Mesodermal cell (in vitro differentiated cells): ENCODE measurements at regions not wholly inside any gene's neighbourhood (a gene's known extent, or its start where the extent isn't known, plus 50 kb on each side); places are given as distances from the start of the nearest gene placed in this dataset.
"Not testable (repeated sequence)": the region's sequence is repeated elsewhere in the genome, so short reads cannot be mapped to it uniquely, and the experiment has no call there.

Experiments
- H3K27ac ChIP-seq: 2 replicates; pipeline ENCODE4 v1.7.0; 2013; ENCODE audit warnings: mild to moderate bottlenecking, low read depth, low read length, moderate library complexity; ENCODE audit not compliant: severe bottlenecking
- H3K36me3 ChIP-seq: 2 replicates; pipeline ENCODE4 v1.7.1; 2013; ENCODE audit warnings: mild to moderate bottlenecking, low read length, moderate library complexity; ENCODE audit not compliant: control insufficient read depth, insufficient read depth
- H3K4me1 ChIP-seq: one replicate; pipeline ENCODE4 v1.7.1; 2013; ENCODE audit warnings: mild to moderate bottlenecking, low read length; ENCODE audit not compliant: insufficient read depth, control insufficient read depth, poor library complexity, severe bottlenecking
- H3K4me3 ChIP-seq: 2 replicates; pipeline ENCODE4 v1.7.0; 2013; ENCODE audit warnings: low read length, control low read depth, mild to moderate bottlenecking; ENCODE audit not compliant: insufficient read depth, poor library complexity, severe bottlenecking; ENCODE audit errors: extremely low read depth
- H3K9me3 ChIP-seq: 2 replicates; pipeline ENCODE4 v1.7.1; 2013; ENCODE audit warnings: mild to moderate bottlenecking, low read length, moderate library complexity; ENCODE audit not compliant: control insufficient read depth
- WGBS, 2 experiments: methylation state at CpG; one replicate each; pipeline ENCODE4 v1.1.5; 2013; ENCODE audit warnings: missing lambda C conversion rate in 2 of 2; ENCODE audit not compliant: insufficient coverage in 2 of 2; 5-methylcytosine and 5-hydroxymethylcytosine counted together

DNA sequence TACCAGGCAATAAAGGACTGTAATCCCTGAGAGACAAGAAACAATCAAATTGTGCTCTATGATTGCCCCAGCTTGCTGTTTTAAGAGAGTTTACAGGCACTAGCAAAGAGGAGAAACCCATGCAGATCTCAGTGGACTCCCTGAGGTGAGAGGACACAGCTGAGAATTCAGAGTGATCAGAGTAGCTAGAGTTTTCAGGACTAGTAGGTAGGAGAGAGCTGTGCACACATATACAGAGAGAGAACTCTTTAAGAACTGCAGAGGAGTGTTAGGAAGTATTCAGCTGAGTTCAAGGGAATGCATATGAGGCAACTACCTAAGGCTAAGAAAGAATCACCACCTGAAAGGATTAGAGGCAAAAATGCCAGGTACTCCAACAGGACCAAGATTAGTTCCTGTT, 904.8 kb downstream of the CDH8 start:
- Histone ChIP-seq H3K4me3 (no peak overlapping the region), H3K9me3 (no peaks in the 10 kb centered on the region), H3K27ac (no peak overlapping the region), H3K4me1 (no peaks in the 10 kb centered on the region), H3K36me3 (no peaks in the 10 kb centered on the region)

DNA sequence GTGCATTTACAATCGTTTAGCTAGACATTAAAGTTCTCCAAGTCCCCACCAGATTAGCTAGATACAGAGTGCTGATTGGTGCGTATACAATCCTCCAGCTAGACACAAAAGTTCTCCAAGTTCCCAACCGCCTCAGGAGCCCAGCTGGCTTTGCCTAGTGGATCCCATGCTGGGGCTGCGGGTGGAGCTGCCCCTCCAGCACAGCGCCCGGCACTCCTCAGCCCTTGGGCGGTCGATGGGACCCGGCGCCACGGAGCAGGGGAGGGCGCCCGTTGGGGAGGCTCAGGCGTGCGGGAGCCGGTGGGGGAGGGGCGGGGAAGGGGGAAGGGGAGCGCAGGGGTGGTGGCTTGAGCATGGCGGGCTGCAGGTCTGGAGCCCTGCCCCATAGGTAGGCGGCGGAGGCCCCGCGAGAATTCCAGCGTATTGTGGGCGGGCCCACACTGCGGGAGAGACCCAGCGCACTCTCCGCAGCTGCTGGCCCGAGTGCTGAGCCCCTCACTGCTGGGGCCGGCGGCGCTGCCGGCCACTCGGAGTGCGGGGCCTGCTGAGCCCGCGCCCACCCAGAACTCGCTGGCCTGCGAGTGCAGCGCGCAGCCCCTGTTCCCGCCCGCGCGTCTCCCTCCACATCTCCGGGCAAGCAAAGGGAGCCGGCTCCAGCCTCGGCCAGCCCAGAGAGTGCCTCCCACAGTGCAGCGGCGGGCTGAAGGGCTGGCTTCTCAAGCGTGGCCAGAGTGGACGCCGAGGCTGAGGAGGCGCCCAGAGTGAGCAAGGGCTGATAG, 907.5 kb downstream of the CDH8 start:
- H3K9me3 ChIP-seq, result no peaks in the 10 kb centered on the region
- 94% methylated on average over 35 to 51 of the region's 54 CpGs for WGBS, 2 experiments
- no peak overlapping the region for H3K4me3 ChIP-seq
- H3K36me3 ChIP-seq, result no peaks in the 10 kb centered on the region
- no peaks in the 10 kb centered on the region for H3K4me1 ChIP-seq
- H3K27ac ChIP-seq, result no peak overlapping the region

- Histone ChIP-seq H3K36me3 (no peaks in the 10 kb centered on the region), H3K9me3 (no peaks in the 10 kb centered on the region), H3K4me3 (no peak overlapping the region), H3K27ac (no peak overlapping the region), H3K4me1 (no peaks in the 10 kb centered on the region)
- 57 to 59% methylated on average over 1 to 2 of the region's 3 CpGs for WGBS, 2 experiments
Observed at GRCh38 chr16:61105544-61105943, 930.7 kb downstream of the CDH8 start.

- Histone ChIP-seq H3K4me1 (no peaks in the 10 kb centered on the region), H3K36me3 (no peaks in the 10 kb centered on the region), H3K9me3 (no peaks in the 10 kb centered on the region), H3K27ac (no peak overlapping the region), H3K4me3 (no peak overlapping the region)
- WGBS, 2 experiments, result 92% methylated on average over 2 of the region's 2 CpGs; no CpG with 5 or more reads in 1 of the 2 experiments
Observed at GRCh38 chr16:61098505-61098904, 937.7 kb downstream of the CDH8 start.

GRCh38 chr16:61091300-61091699, 944.9 kb downstream of the CDH8 start:
- WGBS, 2 experiments, result 85 to 96% methylated on average over 6 to 7 of the region's 7 CpGs
- not testable (repeated sequence) for H3K36me3 ChIP-seq, H3K4me3 ChIP-seq, H3K9me3 ChIP-seq, H3K4me1 ChIP-seq, H3K27ac ChIP-seq

GRCh38 chr16:61083711-61084110, 952.5 kb downstream of the CDH8 start:
- WGBS, 2 experiments, result no CpG with 5 or more reads among the region's 1 CpG
- Histone ChIP-seq H3K4me1 (no peaks in the 10 kb centered on the region), H3K9me3 (no peaks in the 10 kb centered on the region), H3K4me3 (no peak overlapping the region), H3K27ac (no peak overlapping the region), H3K36me3 (no peaks in the 10 kb centered on the region)

DNA sequence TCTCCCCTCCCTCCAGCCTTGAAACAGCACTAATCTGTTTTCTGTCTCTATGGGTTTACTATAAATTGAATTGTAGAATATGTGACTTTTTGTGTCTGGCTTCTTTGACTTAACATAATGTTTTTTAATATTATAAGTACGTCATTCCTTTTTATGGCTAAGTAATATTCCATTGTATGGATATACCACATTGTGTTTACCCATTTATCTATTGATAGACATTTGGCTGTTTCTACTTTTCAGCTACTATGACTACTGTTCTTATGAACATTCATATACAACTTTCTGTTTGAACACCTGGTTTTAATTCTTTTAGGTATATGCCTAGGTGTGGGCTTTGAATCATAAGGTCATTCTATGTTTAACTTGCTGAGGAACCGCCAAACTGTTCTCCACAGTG, 961.9 kb downstream of the CDH8 start:
- WGBS, 2 experiments, result no CpG with 5 or more reads among the region's 2 CpGs
- H3K27ac ChIP-seq, result no peak overlapping the region
- no peak overlapping the region for H3K4me3 ChIP-seq

GRCh38 chr16:61057635-61058034, 978.6 kb downstream of the CDH8 start:
- WGBS, 2 experiments, result no CpG with 5 or more reads among the region's 1 CpG

More for the DNA sequence above, 961.9 kb downstream of the CDH8 start:
- H3K36me3 ChIP-seq, result no peaks in the 10 kb centered on the region
- no peaks in the 10 kb centered on the region for H3K4me1 ChIP-seq
- H3K9me3 ChIP-seq, result peaks cover 5% of the 10 kb centered on the region

DNA sequence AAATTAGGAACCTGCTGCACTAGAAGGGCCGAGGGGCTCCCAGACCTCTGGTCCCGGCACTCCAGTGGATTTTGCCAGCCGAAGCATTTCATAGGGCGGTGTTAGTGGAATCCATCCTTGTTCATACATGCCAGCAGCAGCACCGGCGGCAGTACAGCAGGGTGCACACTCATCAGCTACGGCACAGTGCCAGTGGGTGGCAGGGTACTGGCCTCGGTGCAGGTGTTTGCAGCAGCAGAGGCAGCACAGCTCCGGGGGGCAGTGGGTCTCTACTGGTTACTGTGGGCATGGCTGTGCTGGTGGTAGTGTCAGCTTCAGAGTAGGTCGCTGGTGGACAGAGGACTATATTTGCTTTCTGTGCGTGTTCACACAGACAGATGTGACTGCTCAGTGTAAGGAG, 985.7 kb downstream of the CDH8 start:
- 81 to 82% methylated on average over 10 to 11 of the region's 11 CpGs for WGBS, 2 experiments
- H3K4me1 ChIP-seq, result no peaks in the 10 kb centered on the region
- H3K9me3 ChIP-seq, result no peaks in the 10 kb centered on the region
- no peak overlapping the region for H3K27ac ChIP-seq
- no peak overlapping the region for H3K4me3 ChIP-seq
- H3K36me3 ChIP-seq, result no peaks in the 10 kb centered on the region

More at GRCh38 chr16:61057635-61058034, 978.6 kb downstream of the CDH8 start:
- Histone ChIP-seq H3K9me3 (no peaks in the 10 kb centered on the region), H3K4me3 (no peak overlapping the region), H3K27ac (no peak overlapping the region), H3K4me1 (no peaks in the 10 kb centered on the region), H3K36me3 (no peaks in the 10 kb centered on the region)

DNA sequence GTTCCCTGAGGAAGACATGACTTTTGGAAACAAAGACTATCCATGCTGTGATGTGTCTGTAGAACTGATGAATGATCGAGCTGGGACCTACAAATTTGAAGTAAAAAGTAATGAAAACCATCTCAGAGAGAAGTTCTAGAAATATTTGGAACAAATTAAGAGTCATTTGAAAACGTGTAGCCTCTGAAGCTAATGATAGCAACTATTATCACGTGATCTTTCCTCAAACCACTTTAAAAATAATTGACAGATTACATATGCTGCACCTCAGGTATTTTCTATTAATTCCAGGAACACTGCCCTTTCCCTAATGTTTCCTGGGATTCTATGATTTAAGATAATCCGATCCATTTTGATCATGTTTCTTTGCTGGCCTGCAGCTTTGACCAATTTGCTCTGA, 990.3 kb downstream of the CDH8 start:
- 47 to 60% methylated on average over 2 of the region's 4 CpGs for WGBS, 2 experiments
- no peaks in the 10 kb centered on the region for H3K36me3 ChIP-seq
- no peak overlapping the region for H3K27ac ChIP-seq
- no peaks in the 10 kb centered on the region for H3K9me3 ChIP-seq
- H3K4me1 ChIP-seq, result no peaks in the 10 kb centered on the region
- H3K4me3 ChIP-seq, result no peak overlapping the region

DNA sequence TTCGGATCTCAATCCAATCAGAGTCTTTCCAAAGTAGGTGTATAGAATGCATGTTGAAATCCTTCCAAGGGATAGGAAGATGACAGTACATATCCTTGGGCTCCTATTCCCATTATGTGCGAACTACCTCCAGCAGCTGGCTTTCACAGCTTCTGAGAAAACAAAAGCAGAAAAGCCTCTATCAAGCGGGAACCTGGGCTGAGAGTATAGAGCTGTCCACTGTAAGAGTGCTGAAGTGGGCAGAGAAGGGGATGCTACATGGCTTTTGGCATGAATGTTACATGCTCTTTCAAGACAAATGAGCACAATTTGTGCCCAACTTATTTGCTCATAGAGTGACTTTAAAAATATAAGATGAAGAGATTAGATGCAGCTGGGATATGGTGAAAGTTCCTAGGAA, 993.5 kb downstream of the CDH8 start:
- Histone ChIP-seq H3K9me3 (no peaks in the 10 kb centered on the region), H3K4me1 (no peaks in the 10 kb centered on the region), H3K36me3 (no peaks in the 10 kb centered on the region), H3K27ac (no peak overlapping the region), H3K4me3 (no peak overlapping the region)
- WGBS, 2 experiments, result 52% methylated on average over 3 of the region's 3 CpGs; no CpG with 5 or more reads in 1 of the 2 experiments
